Keratinocyte (primary cell): ENCODE measurements at regions not wholly inside any gene's neighbourhood (a gene's known extent, or its start where the extent isn't known, plus 50 kb on each side); places are given as distances from the start of the nearest gene placed in this dataset.

Experiments
- DNase-seq: peaks from one replicate; pipeline ENCODE4 v3.0.0-alpha.2; 2011; ENCODE audit warnings: low read depth, missing footprints, low spot score
- FAIRE-seq: peaks from 2 replicates; lab custom pipeline; 2011; peaks lifted over from hg19 to GRCh38; lab: Jason Lieb, UNC
- H2AFZ ChIP-seq: 2 replicates; pipeline ENCODE4 v1.6.0; 2012; ENCODE audit warnings: low read length, control low read depth, inconsistent platforms; ENCODE audit not compliant: control insufficient read depth
- H3K27ac ChIP-seq: 2 replicates; pipeline ENCODE4 v1.5.1; 2011; ENCODE audit warnings: low read length; ENCODE audit not compliant: control insufficient read depth, insufficient read depth
- H3K27me3 ChIP-seq: 3 replicates; pipeline ENCODE4 v1.6.0; 2011; ENCODE audit warnings: low read length; ENCODE audit not compliant: control insufficient read depth, insufficient read depth; ENCODE audit errors: extremely low read depth
- H3K36me3 ChIP-seq, 2 experiments: 2 replicates in 1 of 2; 3 replicates in 1 of 2; pipeline ENCODE4 v1.5.1; 2011; ENCODE audit warnings: low read length in 2 of 2, mild to moderate bottlenecking in 1 of 2; ENCODE audit not compliant: control insufficient read depth in 2 of 2, insufficient read depth in 2 of 2; ENCODE audit errors: extremely low read depth in 1 of 2
- H3K4me1 ChIP-seq: 3 replicates; pipeline ENCODE4 v1.5.1; 2011; ENCODE audit warnings: low read length; ENCODE audit not compliant: control insufficient read depth, insufficient read depth; ENCODE audit errors: extremely low read depth
- H3K4me2 ChIP-seq: 3 replicates; pipeline ENCODE4 v1.6.0; 2011; ENCODE audit warnings: low read depth, low read length; ENCODE audit not compliant: control insufficient read depth, insufficient read depth; ENCODE audit errors: extremely low read depth
- H3K4me3 ChIP-seq, 3 experiments: fragments of 200-600 bp in 1 of 3; sonication (generic) in 1 of 3; 2 replicates in 2 of 3; 3 replicates in 1 of 3; pipeline ENCODE4 v1.5.1; 2011 to 2016; ENCODE audit warnings: low read length in 3 of 3, mild to moderate bottlenecking in 3 of 3, control low read depth in 2 of 3, inconsistent platforms in 1 of 3, low read depth in 1 of 3, mixed read lengths in 1 of 3, mixed run types in 1 of 3, moderate library complexity in 1 of 3; ENCODE audit not compliant: control insufficient read depth in 2 of 3, insufficient read depth in 2 of 3; ENCODE audit errors: extremely low read depth in 1 of 3
- H3K79me2 ChIP-seq: 2 replicates; pipeline ENCODE4 v1.6.0; 2012; ENCODE audit warnings: low read length; ENCODE audit not compliant: control insufficient read depth, insufficient read depth
- H3K9ac ChIP-seq: 3 replicates; pipeline ENCODE4 v1.6.0; 2011; ENCODE audit warnings: low read length; ENCODE audit not compliant: control insufficient read depth, insufficient read depth; ENCODE audit errors: extremely low read depth
- H3K9me1 ChIP-seq: 3 replicates; pipeline ENCODE4 v1.6.0; 2011; ENCODE audit warnings: low read length; ENCODE audit not compliant: control insufficient read depth, insufficient read depth; ENCODE audit errors: extremely low read depth
- H3K9me3 ChIP-seq: 2 replicates; pipeline ENCODE4 v1.5.1; 2012; ENCODE audit warnings: low read depth, low read length; ENCODE audit not compliant: control insufficient read depth
- H4K20me1 ChIP-seq: 3 replicates; pipeline ENCODE4 v1.6.0; 2011; ENCODE audit warnings: low read length; ENCODE audit not compliant: control insufficient read depth, insufficient read depth; ENCODE audit errors: extremely low read depth
- CTCF ChIP-seq, 3 experiments: IDR thresholded peaks in 1 of 3; conservative IDR thresholded peaks in 1 of 3; optimal IDR thresholded peaks in 1 of 3; 2 replicates in 2 of 3; 3 replicates in 1 of 3; pipeline versions ENCODE3 to v1.5.1; 2011; ENCODE audit warnings: low read length in 3 of 3, mild to moderate bottlenecking in 3 of 3, moderate library complexity in 2 of 3, control low read depth in 1 of 3, inconsistent platforms in 1 of 3; ENCODE audit not compliant: insufficient read depth in 2 of 3; ENCODE audit errors: extremely low read depth in 1 of 3
- EZH2 ChIP-seq: IDR thresholded peaks from one replicate; pipeline ENCODE4 v1.6.1; 2012; ENCODE audit warnings: inconsistent platforms, mild to moderate bottlenecking, low read length, moderate library complexity
- dilution Hi-C: fragments of 300-500 bp; cut with MboI; formaldehyde crosslinking; loops from one replicate; pipeline ENCODE4 v1.7.0; 2020; ENCODE audit warnings: low sequenced_read_pairs; ENCODE audit not compliant: extremely low pct_ligation_motif_present

GRCh38 chr11:115925568-115926090, 421.4 kb upstream of the CADM1 start:
- Histone ChIP-seq H3K79me2 (no peaks in the 10 kb centered on the region), H3K4me2 (no peak overlapping the region), H3K4me3 (no peak overlapping the region), H3K27ac (no peak overlapping the region), H4K20me1 (no peaks in the 10 kb centered on the region), H3K9me1 (no peaks in the 10 kb centered on the region), H2AFZ (no peak overlapping the region), H3K4me1 (no peaks in the 10 kb centered on the region), H3K9me3 (no peaks in the 10 kb centered on the region), H3K36me3 (no peaks in the 10 kb centered on the region), H3K9ac (no peak overlapping the region), H3K27me3 (no peaks in the 10 kb centered on the region)
- dilution Hi-C loops: no loop called here
- DNase-seq (no peak), FAIRE-seq (no peak)
- no peak for TF ChIP-seq CTCF (optimal IDR thresholded peaks at IDR 0.05 in 1 of 3, IDR thresholded peaks at IDR 0.05 in 1 of 3, conservative IDR thresholded peaks at IDR 0.05 in 1 of 3; ENCODE audit: extremely low read depth in 1 of 3, insufficient read depth in 2 of 3, low read length in 3 of 3)
- no peak for TF ChIP-seq EZH2

- H3K27ac ChIP-seq: no peak overlapping the region
- no peaks in the 10 kb centered on the region for H3K79me2 ChIP-seq
- dilution Hi-C loops: no loop called here
- no peaks in the 10 kb centered on the region for H3K36me3 ChIP-seq
- TF ChIP-seq CTCF (optimal IDR thresholded peaks at IDR 0.05 in 1 of 3, IDR thresholded peaks at IDR 0.05 in 1 of 3, conservative IDR thresholded peaks at IDR 0.05 in 1 of 3; ENCODE audit: extremely low read depth in 1 of 3, insufficient read depth in 2 of 3, low read length in 3 of 3) (no peak), EZH2 (no peak)
- no peaks in the 10 kb centered on the region for H3K4me1 ChIP-seq
- H4K20me1 ChIP-seq: no peaks in the 10 kb centered on the region
- H3K27me3 ChIP-seq: no peaks in the 10 kb centered on the region
- no peaks in the 10 kb centered on the region for H3K9me3 ChIP-seq
- H3K9me1 ChIP-seq: no peaks in the 10 kb centered on the region
- no peak overlapping the region for H3K9ac ChIP-seq
- FAIRE-seq (no peak), DNase-seq (peak; percentile 38)
- H3K4me3 ChIP-seq: no peak overlapping the region
- no peak overlapping the region for H3K4me2 ChIP-seq
- H2AFZ ChIP-seq: no peak overlapping the region
Observed at GRCh38 chr11:115924744-115925567, 420.7 kb upstream of the CADM1 start.
